ENCODE measurements at regions not wholly inside any gene's neighbourhood (a gene's known extent, or its start where the extent isn't known, plus 50 kb on each side); places are given as distances from the start of the nearest gene placed in this dataset.

- TF ChIP-seq POLR2A (IDR thresholded peaks at IDR 0.05; ENCODE audit: low read length) (no peak), GATA1 (IDR thresholded peaks at IDR 0.05; ENCODE audit: low read depth, low read length) (no peak)
Observed at GRCh38 chr1:55338448-55338820, 123.3 kb upstream of the USP24 start.

Data from erythroblast (primary cell).